CD1c-positive myeloid dendritic cell (primary cell): ENCODE measurements at regions not wholly inside any gene's neighbourhood (a gene's known extent, or its start where the extent isn't known, plus 50 kb on each side); places are given as distances from the start of the nearest gene placed in this dataset.
"Not testable (repeated sequence)": the region's sequence is repeated elsewhere in the genome, so short reads cannot be mapped to it uniquely, and the experiment has no call there.

Experiments used
- DNase-seq: peaks from one replicate; pipeline ENCODE4 v3.0.0-alpha.2; 2016; ENCODE audit errors: extremely low spot score

DNA sequence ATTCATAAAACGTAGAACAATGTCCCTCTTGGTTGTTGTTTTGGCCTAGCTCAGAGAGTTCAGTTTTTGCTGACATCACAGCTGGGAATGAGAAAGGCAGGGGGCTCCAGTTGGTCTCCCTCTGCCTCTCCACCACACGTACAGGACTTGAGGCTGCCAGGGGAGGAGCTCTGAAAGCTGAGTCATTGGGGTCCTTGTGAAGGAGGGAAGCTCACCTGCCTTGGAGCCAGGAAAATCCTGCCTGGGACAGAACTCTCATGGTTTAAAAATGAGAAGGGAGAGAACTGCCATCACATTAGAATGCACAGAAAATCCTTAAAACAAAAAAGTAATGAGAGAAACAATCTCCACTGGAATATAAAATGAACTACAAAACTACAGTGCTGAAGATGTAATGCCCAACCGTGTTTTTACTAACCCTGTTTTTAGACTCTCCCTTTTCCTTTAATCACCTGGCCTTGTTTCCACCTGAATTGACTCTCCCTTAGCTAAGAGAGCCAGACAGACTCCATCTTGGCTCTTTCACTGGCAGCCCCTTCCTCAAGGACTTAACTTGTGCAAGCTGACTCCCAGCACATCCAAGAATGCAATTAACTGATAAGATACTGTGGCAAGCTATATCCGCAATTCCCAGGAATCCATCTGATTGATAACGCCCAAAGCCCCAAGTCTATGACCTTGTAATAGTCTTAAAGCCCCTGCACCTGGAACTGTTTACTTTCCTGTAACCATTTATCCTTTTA lies 58.6 kb upstream of the TARP start:
- not testable (repeated sequence) for DNase-seq

DNA sequence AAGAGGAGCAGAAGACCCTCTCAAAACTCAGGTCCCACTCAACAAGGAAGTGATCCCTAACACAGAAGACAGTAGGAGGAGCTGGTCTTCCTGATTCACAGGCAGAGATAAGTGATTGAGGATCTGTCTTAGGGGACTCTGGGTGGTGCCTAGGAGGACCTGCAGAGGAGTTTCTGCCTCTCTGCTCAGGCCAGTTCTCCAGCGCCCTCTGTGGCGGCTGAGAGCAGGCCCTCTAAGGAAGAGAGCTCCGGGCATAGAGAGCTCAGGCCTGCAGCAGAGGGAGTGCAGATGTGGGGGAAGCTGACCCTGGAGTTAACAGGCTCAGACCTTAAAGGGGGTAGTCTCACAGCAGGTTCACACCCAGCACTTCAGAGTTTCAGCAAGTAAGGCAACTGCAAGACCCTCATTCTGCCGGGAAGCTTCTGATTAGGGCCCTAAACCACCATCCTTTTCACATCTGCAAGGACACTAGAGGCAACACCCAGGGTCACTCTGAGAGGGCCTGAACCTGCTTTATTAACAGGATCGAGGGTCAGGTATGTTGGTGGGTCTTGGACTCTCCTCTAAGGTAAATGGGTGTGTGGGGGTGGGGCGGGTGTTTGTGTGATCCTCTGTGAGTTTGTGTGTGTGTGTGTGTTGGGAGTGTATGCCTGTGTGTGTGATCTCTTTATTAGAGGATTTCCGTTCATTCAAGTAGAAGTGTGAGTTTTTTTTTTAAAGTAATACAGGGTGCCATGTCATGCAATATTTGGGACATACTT lies 57.6 kb upstream of the TARP start:
- DNase-seq: peak; percentile 58

DNA sequence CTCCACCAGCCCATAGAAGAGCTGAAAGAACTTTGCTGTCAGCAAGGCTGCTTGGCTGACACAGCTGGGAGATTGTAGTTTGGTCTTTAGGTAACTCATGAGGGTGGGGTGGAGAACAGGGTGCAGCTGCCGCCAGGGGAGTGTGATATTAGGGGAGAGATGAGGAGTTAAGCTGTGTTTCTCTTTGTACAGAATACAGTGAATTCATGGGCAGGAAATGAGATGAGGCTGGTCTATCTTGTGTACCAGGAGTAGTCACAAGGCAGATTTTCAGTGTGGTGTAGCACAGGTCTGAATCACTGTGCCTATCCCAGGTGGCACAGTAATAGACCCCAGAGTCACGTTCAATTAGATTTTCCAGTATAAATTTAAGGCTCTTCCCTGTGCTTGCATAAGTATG lies 56.6 kb upstream of the TARP start:
- no peak for DNase-seq

DNA sequence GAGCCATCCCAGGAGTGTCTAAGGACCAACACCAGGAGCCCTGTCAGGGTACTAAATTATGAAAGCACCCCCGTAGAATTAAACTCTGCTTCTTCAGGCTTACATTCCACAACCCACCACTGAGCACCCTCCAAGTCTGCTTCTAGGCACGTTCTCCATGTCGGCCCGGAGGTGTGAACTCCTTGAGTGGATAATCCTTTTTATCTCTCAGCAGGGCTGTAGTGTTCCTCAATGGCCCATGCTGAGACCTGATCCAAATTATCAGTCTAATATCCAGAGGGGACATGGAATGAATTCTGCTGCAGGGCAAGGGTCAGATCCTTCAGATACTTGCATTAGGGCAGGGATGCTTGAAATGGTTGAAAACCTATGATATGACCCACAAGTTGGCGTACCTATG lies 55.9 kb upstream of the TARP start:
- no peak for DNase-seq

DNA sequence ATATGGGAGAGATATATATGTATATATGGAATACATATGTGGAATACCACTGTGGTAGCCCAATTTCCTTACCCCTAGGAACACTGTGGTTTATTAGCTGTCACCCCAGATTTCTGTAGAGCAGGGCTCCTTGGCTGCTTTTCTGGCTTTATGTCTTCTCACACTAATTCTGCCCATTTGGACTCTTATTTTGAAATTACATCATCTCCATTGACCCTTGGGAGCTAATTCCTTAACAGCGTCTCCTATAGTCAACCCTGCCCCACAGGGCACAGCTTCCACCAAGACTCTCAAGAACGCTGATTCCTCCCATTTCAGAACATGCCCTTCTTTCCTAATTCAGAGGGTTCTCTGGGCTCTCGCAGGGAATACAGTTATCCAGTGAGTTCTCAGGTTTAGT lies 55.4 kb upstream of the TARP start:
- no peak for DNase-seq

DNA sequence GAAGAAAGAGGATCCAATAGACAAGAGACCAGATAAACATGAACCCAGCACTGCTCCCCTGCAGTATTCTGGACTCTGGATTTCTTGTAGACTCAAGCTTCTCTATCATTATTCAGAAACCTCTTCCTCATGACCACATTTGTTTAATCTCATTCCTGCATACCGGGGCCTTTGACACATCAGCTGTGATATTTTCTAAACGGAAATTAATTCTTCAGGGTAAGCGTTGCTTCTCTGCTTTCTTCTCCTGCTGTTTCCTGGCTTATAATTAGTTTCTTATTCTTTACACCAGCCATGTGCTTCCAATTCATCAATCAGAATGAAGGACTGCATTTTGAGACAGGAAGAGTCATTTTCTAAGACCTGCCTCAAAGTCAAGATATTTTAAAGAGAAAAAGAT lies 54.2 kb upstream of the TARP start:
- DNase-seq: no peak
